Mesodermal cell (in vitro differentiated cells): ENCODE measurements at regions not wholly inside any gene's neighbourhood (a gene's known extent, or its start where the extent isn't known, plus 50 kb on each side); places are given as distances from the start of the nearest gene placed in this dataset.
"Not testable (repeated sequence)": the region's sequence is repeated elsewhere in the genome, so short reads cannot be mapped to it uniquely, and the experiment has no call there.

Source experiments
- H3K27ac ChIP-seq: 2 replicates; pipeline ENCODE4 v1.7.0; 2013; ENCODE audit warnings: mild to moderate bottlenecking, low read depth, low read length, moderate library complexity; ENCODE audit not compliant: severe bottlenecking
- H3K36me3 ChIP-seq: 2 replicates; pipeline ENCODE4 v1.7.1; 2013; ENCODE audit warnings: mild to moderate bottlenecking, low read length, moderate library complexity; ENCODE audit not compliant: control insufficient read depth, insufficient read depth
- H3K4me1 ChIP-seq: one replicate; pipeline ENCODE4 v1.7.1; 2013; ENCODE audit warnings: mild to moderate bottlenecking, low read length; ENCODE audit not compliant: insufficient read depth, control insufficient read depth, poor library complexity, severe bottlenecking
- H3K4me3 ChIP-seq: 2 replicates; pipeline ENCODE4 v1.7.0; 2013; ENCODE audit warnings: low read length, control low read depth, mild to moderate bottlenecking; ENCODE audit not compliant: insufficient read depth, poor library complexity, severe bottlenecking; ENCODE audit errors: extremely low read depth
- H3K9me3 ChIP-seq: 2 replicates; pipeline ENCODE4 v1.7.1; 2013; ENCODE audit warnings: mild to moderate bottlenecking, low read length, moderate library complexity; ENCODE audit not compliant: control insufficient read depth
- WGBS, 2 experiments: methylation state at CpG; one replicate each; pipeline ENCODE4 v1.1.5; 2013; ENCODE audit warnings: missing lambda C conversion rate in 2 of 2; ENCODE audit not compliant: insufficient coverage in 2 of 2; 5-methylcytosine and 5-hydroxymethylcytosine counted together

GRCh38 chr13:73640476-73641179 is 493.6 kb downstream of the KLF12 start:
- not testable (repeated sequence) for H3K36me3 ChIP-seq, H3K4me3 ChIP-seq, H3K9me3 ChIP-seq, H3K27ac ChIP-seq, H3K4me1 ChIP-seq
- WGBS, 2 experiments = 76 to 92% methylated on average over 9 to 15 of the region's 30 CpGs

GRCh38 chr13:73635166-73635787 is 498.9 kb downstream of the KLF12 start:
- Histone ChIP-seq H3K4me1 (no peaks in the 10 kb centered on the region), H3K36me3 (no peaks in the 10 kb centered on the region), H3K9me3 (no peaks in the 10 kb centered on the region), H3K27ac (no peak overlapping the region), H3K4me3 (no peak overlapping the region)
- 92 to 95% methylated on average over 3 to 4 of the region's 5 CpGs for WGBS, 2 experiments

GRCh38 chr13:73633817-73634460 is 500.3 kb downstream of the KLF12 start:
- no peaks in the 10 kb centered on the region for H3K9me3 ChIP-seq
- no peaks in the 10 kb centered on the region for H3K36me3 ChIP-seq
- H3K4me1 ChIP-seq = no peaks in the 10 kb centered on the region
- no peak overlapping the region for H3K4me3 ChIP-seq
- no peak overlapping the region for H3K27ac ChIP-seq
- WGBS, 2 experiments = no CpG with 5 or more reads among the region's 4 CpGs

GRCh38 chr13:73631411-73631810 is 502.8 kb downstream of the KLF12 start:
- no peak overlapping the region for H3K4me3 ChIP-seq
- no peaks in the 10 kb centered on the region for H3K36me3 ChIP-seq
- no peak overlapping the region for H3K27ac ChIP-seq
- WGBS, 2 experiments = 86 to 90% methylated on average over 5 of the region's 5 CpGs
- no peaks in the 10 kb centered on the region for H3K4me1 ChIP-seq
- no peaks in the 10 kb centered on the region for H3K9me3 ChIP-seq

- Histone ChIP-seq H3K4me1 (no peaks in the 10 kb centered on the region), H3K4me3 (no peak overlapping the region), H3K9me3 (no peaks in the 10 kb centered on the region), H3K27ac (no peak overlapping the region), H3K36me3 (no peaks in the 10 kb centered on the region)
- 84 to 94% methylated on average over 2 of the region's 8 CpGs for WGBS, 2 experiments
Observed at GRCh38 chr13:73625562-73626339, 508.5 kb downstream of the KLF12 start.

- Histone ChIP-seq H3K4me3 (no peak overlapping the region), H3K27ac (no peak overlapping the region), H3K4me1 (no peaks in the 10 kb centered on the region), H3K36me3 (no peaks in the 10 kb centered on the region), H3K9me3 (no peaks in the 10 kb centered on the region)
- 88 to 95% methylated on average over 3 of the region's 3 CpGs for WGBS, 2 experiments
Observed at GRCh38 chr13:73623281-73623680, 510.9 kb downstream of the KLF12 start.

GRCh38 chr13:73622381-73622780 is 511.8 kb downstream of the KLF12 start:
- H3K4me1 ChIP-seq = no peaks in the 10 kb centered on the region
- 67 to 92% methylated on average over 1 to 2 of the region's 3 CpGs for WGBS, 2 experiments
- no peaks in the 10 kb centered on the region for H3K9me3 ChIP-seq
- H3K4me3 ChIP-seq = no peak overlapping the region
- no peaks in the 10 kb centered on the region for H3K36me3 ChIP-seq
- H3K27ac ChIP-seq = no peak overlapping the region

GRCh38 chr13:73618275-73618865 is 515.8 kb downstream of the KLF12 start:
- Histone ChIP-seq H3K4me3 (no peak overlapping the region), H3K9me3 (no peaks in the 10 kb centered on the region), H3K4me1 (no peaks in the 10 kb centered on the region), H3K27ac (no peak overlapping the region), H3K36me3 (no peaks in the 10 kb centered on the region)
- 91 to 100% methylated on average over 3 to 4 of the region's 9 CpGs for WGBS, 2 experiments

GRCh38 chr13:73616861-73617260 is 517.3 kb downstream of the KLF12 start:
- no peaks in the 10 kb centered on the region for H3K4me1 ChIP-seq
- no peaks in the 10 kb centered on the region for H3K9me3 ChIP-seq
- H3K27ac ChIP-seq = no peak overlapping the region
- H3K36me3 ChIP-seq = no peaks in the 10 kb centered on the region
- H3K4me3 ChIP-seq = no peak overlapping the region
- WGBS, 2 experiments = 86 to 87% methylated on average over 2 to 3 of the region's 3 CpGs

GRCh38 chr13:73610799-73611592 is 523.2 kb downstream of the KLF12 start:
- H3K4me3 ChIP-seq = no peak overlapping the region
- no peak overlapping the region for H3K27ac ChIP-seq
- H3K9me3 ChIP-seq = no peaks in the 10 kb centered on the region
- WGBS, 2 experiments = 83 to 86% methylated on average over 1 of the region's 6 CpGs
- H3K36me3 ChIP-seq = no peaks in the 10 kb centered on the region
- H3K4me1 ChIP-seq = no peaks in the 10 kb centered on the region
